ENCODE measurements at regions not wholly inside any gene's neighbourhood (a gene's known extent, or its start where the extent isn't known, plus 50 kb on each side); places are given as distances from the start of the nearest gene placed in this dataset.

GRCh38 chr14:95466506-95466905 lies 49.9 kb downstream of the SYNE3 start:
- H3K36me3 ChIP-seq (ENCODE audit: control insufficient read depth, insufficient read depth, low read length) = no peaks in the 10 kb centered on the region
- H3K4me3 ChIP-seq (ENCODE audit: low read depth, low read length) = no peak overlapping the region
- no peaks in the 10 kb centered on the region for H3K4me1 ChIP-seq (ENCODE audit: control insufficient read depth, insufficient read depth, low read length)
- no peak overlapping the region for H3K9ac ChIP-seq (ENCODE audit: low read depth, low read length)
- no peaks in the 10 kb centered on the region for H3K9me3 ChIP-seq (ENCODE audit: control insufficient read depth, insufficient read depth, low read length)
- peaks cover 3% of the 10 kb centered on the region for H3K27me3 ChIP-seq (ENCODE audit: control insufficient read depth, insufficient read depth, low read length)

- Histone ChIP-seq H3K27me3 (ENCODE audit: control insufficient read depth, insufficient read depth, low read length) (peaks cover 3% of the 10 kb centered on the region), H3K36me3 (ENCODE audit: control insufficient read depth, insufficient read depth, low read length) (no peaks in the 10 kb centered on the region), H3K4me1 (ENCODE audit: control insufficient read depth, insufficient read depth, low read length) (no peaks in the 10 kb centered on the region), H3K9me3 (ENCODE audit: control insufficient read depth, insufficient read depth, low read length) (no peaks in the 10 kb centered on the region), H3K4me3 (ENCODE audit: low read depth, low read length) (no peak overlapping the region), H3K9ac (ENCODE audit: low read depth, low read length) (no peak overlapping the region)
Measured at GRCh38 chr14:95465936-95466335, 50.5 kb downstream of the SYNE3 start.

- H3K27me3 ChIP-seq (ENCODE audit: control insufficient read depth, insufficient read depth, low read length) = peaks cover 3% of the 10 kb centered on the region
- no peaks in the 10 kb centered on the region for H3K4me1 ChIP-seq (ENCODE audit: control insufficient read depth, insufficient read depth, low read length)
- H3K36me3 ChIP-seq (ENCODE audit: control insufficient read depth, insufficient read depth, low read length) = no peaks in the 10 kb centered on the region
- no peak overlapping the region for H3K9ac ChIP-seq (ENCODE audit: low read depth, low read length)
- H3K9me3 ChIP-seq (ENCODE audit: control insufficient read depth, insufficient read depth, low read length) = no peaks in the 10 kb centered on the region
- H3K4me3 ChIP-seq (ENCODE audit: low read depth, low read length) = no peak overlapping the region
Measured at GRCh38 chr14:95465358-95465757, 51.1 kb downstream of the SYNE3 start.

GRCh38 chr14:95464514-95464913 lies 51.9 kb downstream of the SYNE3 start:
- no peaks in the 10 kb centered on the region for H3K4me1 ChIP-seq (ENCODE audit: control insufficient read depth, insufficient read depth, low read length)
- no peak overlapping the region for H3K9ac ChIP-seq (ENCODE audit: low read depth, low read length)
- H3K27me3 ChIP-seq (ENCODE audit: control insufficient read depth, insufficient read depth, low read length) = peaks cover 3% of the 10 kb centered on the region
- H3K36me3 ChIP-seq (ENCODE audit: control insufficient read depth, insufficient read depth, low read length) = no peaks in the 10 kb centered on the region
- H3K4me3 ChIP-seq (ENCODE audit: low read depth, low read length) = no peak overlapping the region
- H3K9me3 ChIP-seq (ENCODE audit: control insufficient read depth, insufficient read depth, low read length) = no peaks in the 10 kb centered on the region

GRCh38 chr14:95464103-95464502 lies 52.3 kb downstream of the SYNE3 start:
- H3K4me1 ChIP-seq (ENCODE audit: control insufficient read depth, insufficient read depth, low read length) = no peaks in the 10 kb centered on the region
- no peak overlapping the region for H3K4me3 ChIP-seq (ENCODE audit: low read depth, low read length)
- no peaks in the 10 kb centered on the region for H3K9me3 ChIP-seq (ENCODE audit: control insufficient read depth, insufficient read depth, low read length)
- H3K27me3 ChIP-seq (ENCODE audit: control insufficient read depth, insufficient read depth, low read length) = peaks cover 3% of the 10 kb centered on the region
- no peaks in the 10 kb centered on the region for H3K36me3 ChIP-seq (ENCODE audit: control insufficient read depth, insufficient read depth, low read length)
- no peak overlapping the region for H3K9ac ChIP-seq (ENCODE audit: low read depth, low read length)

GRCh38 chr14:95463171-95463901 lies 53.1 kb downstream of the SYNE3 start:
- no peaks in the 10 kb centered on the region for H3K9me3 ChIP-seq (ENCODE audit: control insufficient read depth, insufficient read depth, low read length)
- no peaks in the 10 kb centered on the region for H3K4me1 ChIP-seq (ENCODE audit: control insufficient read depth, insufficient read depth, low read length)
- H3K36me3 ChIP-seq (ENCODE audit: control insufficient read depth, insufficient read depth, low read length) = no peaks in the 10 kb centered on the region
- H3K27me3 ChIP-seq (ENCODE audit: control insufficient read depth, insufficient read depth, low read length) = peaks cover 3% of the 10 kb centered on the region
- no peak overlapping the region for H3K4me3 ChIP-seq (ENCODE audit: low read depth, low read length)
- H3K9ac ChIP-seq (ENCODE audit: low read depth, low read length) = no peak overlapping the region

- Histone ChIP-seq H3K9ac (ENCODE audit: low read depth, low read length) (no peak overlapping the region), H3K9me3 (ENCODE audit: control insufficient read depth, insufficient read depth, low read length) (no peaks in the 10 kb centered on the region), H3K36me3 (ENCODE audit: control insufficient read depth, insufficient read depth, low read length) (no peaks in the 10 kb centered on the region), H3K4me1 (ENCODE audit: control insufficient read depth, insufficient read depth, low read length) (no peaks in the 10 kb centered on the region), H3K4me3 (ENCODE audit: low read depth, low read length) (no peak overlapping the region), H3K27me3 (ENCODE audit: control insufficient read depth, insufficient read depth, low read length) (peaks cover 3% of the 10 kb centered on the region)
Measured at GRCh38 chr14:95462491-95462890, 54.0 kb downstream of the SYNE3 start.

- Histone ChIP-seq H3K27me3 (ENCODE audit: control insufficient read depth, insufficient read depth, low read length) (peaks cover 3% of the 10 kb centered on the region), H3K4me1 (ENCODE audit: control insufficient read depth, insufficient read depth, low read length) (no peaks in the 10 kb centered on the region), H3K9me3 (ENCODE audit: control insufficient read depth, insufficient read depth, low read length) (no peaks in the 10 kb centered on the region), H3K4me3 (ENCODE audit: low read depth, low read length) (peak overlapping the region; percentile 22), H3K36me3 (ENCODE audit: control insufficient read depth, insufficient read depth, low read length) (no peaks in the 10 kb centered on the region), H3K9ac (ENCODE audit: low read depth, low read length) (no peak overlapping the region)
Measured at GRCh38 chr14:95460647-95461478, 55.6 kb downstream of the SYNE3 start.

GRCh38 chr14:95458906-95459305 lies 57.5 kb downstream of the SYNE3 start:
- Histone ChIP-seq H3K27me3 (ENCODE audit: control insufficient read depth, insufficient read depth, low read length) (peaks cover 3% of the 10 kb centered on the region), H3K9me3 (ENCODE audit: control insufficient read depth, insufficient read depth, low read length) (no peaks in the 10 kb centered on the region), H3K4me1 (ENCODE audit: control insufficient read depth, insufficient read depth, low read length) (no peaks in the 10 kb centered on the region), H3K36me3 (ENCODE audit: control insufficient read depth, insufficient read depth, low read length) (no peaks in the 10 kb centered on the region), H3K4me3 (ENCODE audit: low read depth, low read length) (no peak overlapping the region), H3K9ac (ENCODE audit: low read depth, low read length) (no peak overlapping the region)

- peaks cover 3% of the 10 kb centered on the region for H3K27me3 ChIP-seq (ENCODE audit: control insufficient read depth, insufficient read depth, low read length)
- H3K4me3 ChIP-seq (ENCODE audit: low read depth, low read length) = no peak overlapping the region
- H3K9ac ChIP-seq (ENCODE audit: low read depth, low read length) = no peak overlapping the region
- no peaks in the 10 kb centered on the region for H3K36me3 ChIP-seq (ENCODE audit: control insufficient read depth, insufficient read depth, low read length)
- no peaks in the 10 kb centered on the region for H3K4me1 ChIP-seq (ENCODE audit: control insufficient read depth, insufficient read depth, low read length)
- H3K9me3 ChIP-seq (ENCODE audit: control insufficient read depth, insufficient read depth, low read length) = no peaks in the 10 kb centered on the region
Measured at GRCh38 chr14:95458459-95458858, 58.0 kb downstream of the SYNE3 start.

GRCh38 chr14:95456281-95456680 lies 60.2 kb downstream of the SYNE3 start:
- Histone ChIP-seq H3K4me1 (ENCODE audit: control insufficient read depth, insufficient read depth, low read length) (no peaks in the 10 kb centered on the region), H3K27me3 (ENCODE audit: control insufficient read depth, insufficient read depth, low read length) (no peaks in the 10 kb centered on the region), H3K9me3 (ENCODE audit: control insufficient read depth, insufficient read depth, low read length) (no peaks in the 10 kb centered on the region), H3K36me3 (ENCODE audit: control insufficient read depth, insufficient read depth, low read length) (no peaks in the 10 kb centered on the region), H3K9ac (ENCODE audit: low read depth, low read length) (no peak overlapping the region), H3K4me3 (ENCODE audit: low read depth, low read length) (no peak overlapping the region)

GRCh38 chr14:95455246-95455645 lies 61.2 kb downstream of the SYNE3 start:
- Histone ChIP-seq H3K4me1 (ENCODE audit: control insufficient read depth, insufficient read depth, low read length) (no peaks in the 10 kb centered on the region), H3K9me3 (ENCODE audit: control insufficient read depth, insufficient read depth, low read length) (no peaks in the 10 kb centered on the region), H3K4me3 (ENCODE audit: low read depth, low read length) (no peak overlapping the region), H3K9ac (ENCODE audit: low read depth, low read length) (no peak overlapping the region), H3K36me3 (ENCODE audit: control insufficient read depth, insufficient read depth, low read length) (no peaks in the 10 kb centered on the region), H3K27me3 (ENCODE audit: control insufficient read depth, insufficient read depth, low read length) (no peaks in the 10 kb centered on the region)
